Body of pancreas (tissue), 4 donors: ENCODE measurements at regions not wholly inside any gene's neighbourhood (a gene's known extent, or its start where the extent isn't known, plus 50 kb on each side); places are given as distances from the start of the nearest gene placed in this dataset.

ENCODE experiments used
- CTCF ChIP-seq, 7 experiments: fragments of 450-650 bp in 4 of 7; fragments of 200-600 bp in 3 of 7; sonication (generic) in 3 of 7; IDR thresholded peaks; one replicate each; pipeline ENCODE4 v1.5.1; 2016 to 2019; ENCODE audit warnings: antibody characterized with exemption in 7 of 7
- POLR2A ChIP-seq, 3 donors: fragments of 450-650 bp; IDR thresholded peaks; one replicate each; pipeline ENCODE4 v1.6.1; 2016; ENCODE audit warnings: antibody characterized with exemption in 3 of 3, mild to moderate bottlenecking in 2 of 3

- no peak for TF ChIP-seq POLR2A (IDR thresholded peaks at IDR 0.05)
- no peak for TF ChIP-seq CTCF (IDR thresholded peaks at IDR 0.05)
Measured at GRCh38 chr2:118177884-118178283, 89.6 kb downstream of the INSIG2 start.
